ENCODE measurements at regions not wholly inside any gene's neighbourhood (a gene's known extent, or its start where the extent isn't known, plus 50 kb on each side); places are given as distances from the start of the nearest gene placed in this dataset.
"Not testable (repeated sequence)": the region's sequence is repeated elsewhere in the genome, so short reads cannot be mapped to it uniquely, and the experiment has no call there.

GRCh38 chr12:112616469-112617152, 174.9 kb upstream of the RPH3A start:
- DNase-seq (ENCODE audit: low read depth), result no peak

GRCh38 chr12:112617153-112617505, 174.4 kb upstream of the RPH3A start:
- DNase-seq (ENCODE audit: low read depth), result no peak

- DNase-seq (ENCODE audit: low read depth), result no peak
These were observed 163.7 kb upstream of the RPH3A start for GRCh38 chr12:112627851-112628250.

GRCh38 chr12:112631974-112632373, 159.6 kb upstream of the RPH3A start:
- not testable (repeated sequence) for DNase-seq (ENCODE audit: low read depth)

- no peak for DNase-seq (ENCODE audit: low read depth)
These were observed 156.5 kb upstream of the RPH3A start for GRCh38 chr12:112635036-112635435.

- no peak for DNase-seq (ENCODE audit: low read depth)
These were observed 153.1 kb upstream of the RPH3A start for GRCh38 chr12:112638420-112638819.

- DNase-seq (ENCODE audit: low read depth), result no peak
These were observed 146.0 kb upstream of the RPH3A start for GRCh38 chr12:112645586-112645985.

GRCh38 chr12:112656141-112656540, 135.4 kb upstream of the RPH3A start:
- DNase-seq (ENCODE audit: low read depth), result no peak

GRCh38 chr12:112664569-112664968, 127.0 kb upstream of the RPH3A start:
- DNase-seq (ENCODE audit: low read depth), result no peak

GRCh38 chr12:112665958-112666357, 125.6 kb upstream of the RPH3A start:
- no peak for DNase-seq (ENCODE audit: low read depth)

- DNase-seq (ENCODE audit: low read depth), result no peak
These were observed 120.0 kb upstream of the RPH3A start for GRCh38 chr12:112671564-112671963.

- no peak for DNase-seq (ENCODE audit: low read depth)
These were observed 117.0 kb upstream of the RPH3A start for GRCh38 chr12:112674539-112674938.

- DNase-seq (ENCODE audit: low read depth), result no peak
These were observed 115.0 kb upstream of the RPH3A start for GRCh38 chr12:112676507-112676906.

- no peak for DNase-seq (ENCODE audit: low read depth)
These were observed 114.3 kb upstream of the RPH3A start for GRCh38 chr12:112677050-112677765.

- DNase-seq (ENCODE audit: low read depth), result no peak
These were observed 110.6 kb upstream of the RPH3A start for GRCh38 chr12:112680993-112681392.

GRCh38 chr12:112682586-112682985, 109.0 kb upstream of the RPH3A start:
- no peak for DNase-seq (ENCODE audit: low read depth)

GRCh38 chr12:112684742-112685141, 106.8 kb upstream of the RPH3A start:
- DNase-seq (ENCODE audit: low read depth), result no peak

- no peak for DNase-seq (ENCODE audit: low read depth)
These were observed 106.2 kb upstream of the RPH3A start for GRCh38 chr12:112685321-112685720.

GRCh38 chr12:112686373-112686772, 105.2 kb upstream of the RPH3A start:
- no peak for DNase-seq (ENCODE audit: low read depth)

- no peak for DNase-seq (ENCODE audit: low read depth)
These were observed 97.5 kb upstream of the RPH3A start for GRCh38 chr12:112694065-112694464.

- DNase-seq (ENCODE audit: low read depth), result not testable (repeated sequence)
These were observed 94.1 kb upstream of the RPH3A start for GRCh38 chr12:112697441-112697840.

- DNase-seq (ENCODE audit: low read depth), result no peak
These were observed 86.4 kb upstream of the RPH3A start for GRCh38 chr12:112705037-112705632.

GRCh38 chr12:112710414-112710813, 81.1 kb upstream of the RPH3A start:
- no peak for DNase-seq (ENCODE audit: low read depth)
